C1 segment of cervical spinal cord (tissue), 14 donors: ENCODE measurements at regions not wholly inside any gene's neighbourhood (a gene's known extent, or its start where the extent isn't known, plus 50 kb on each side); places are given as distances from the start of the nearest gene placed in this dataset.

Source experiments
- DNase-seq, 14 donors: peaks; one replicate each; lab custom pipeline; 2025; lab: John Stamatoyannopoulos, UW

GRCh38 chrX:68927178-68927577 is 98.4 kb downstream of the EFNB1 start:
- DNase-seq = no peak

GRCh38 chrX:68923147-68923546 is 94.3 kb downstream of the EFNB1 start:
- DNase-seq = no peak

GRCh38 chrX:68922013-68922412 is 93.2 kb downstream of the EFNB1 start:
- no peak for DNase-seq

GRCh38 chrX:68920561-68920960 is 91.7 kb downstream of the EFNB1 start:
- DNase-seq = no peak

GRCh38 chrX:68919707-68920106 is 90.9 kb downstream of the EFNB1 start:
- DNase-seq = no peak

GRCh38 chrX:68918202-68918601 is 89.4 kb downstream of the EFNB1 start:
- DNase-seq = no peak

GRCh38 chrX:68917799-68918198 is 89.0 kb downstream of the EFNB1 start:
- no peak for DNase-seq

GRCh38 chrX:68916891-68917290 is 88.1 kb downstream of the EFNB1 start:
- no peak for DNase-seq

- DNase-seq = no peak
These were observed 87.0 kb downstream of the EFNB1 start for GRCh38 chrX:68915778-68916177.

GRCh38 chrX:68914479-68914946 is 85.7 kb downstream of the EFNB1 start:
- DNase-seq = no peak

GRCh38 chrX:68913249-68913547 is 84.4 kb downstream of the EFNB1 start:
- DNase-seq = no peak

GRCh38 chrX:68912113-68912512 is 83.3 kb downstream of the EFNB1 start:
- peak in 1 of 14 donors; percentile 6 for DNase-seq

- no peak for DNase-seq
These were observed 82.1 kb downstream of the EFNB1 start for GRCh38 chrX:68910731-68911428.

GRCh38 chrX:68909945-68910344 is 81.1 kb downstream of the EFNB1 start:
- DNase-seq = no peak

- no peak for DNase-seq
These were observed 79.2 kb downstream of the EFNB1 start for GRCh38 chrX:68908071-68908470.

- DNase-seq = no peak
These were observed 74.1 kb downstream of the EFNB1 start for GRCh38 chrX:68902706-68903504.

- DNase-seq = no peak
These were observed 72.7 kb downstream of the EFNB1 start for GRCh38 chrX:68901519-68901918.

GRCh38 chrX:68898598-68898997 is 69.8 kb downstream of the EFNB1 start:
- DNase-seq = no peak

GRCh38 chrX:68897118-68897945 is 68.5 kb downstream of the EFNB1 start:
- no peak for DNase-seq

GRCh38 chrX:68896581-68896980 is 67.8 kb downstream of the EFNB1 start:
- DNase-seq = no peak

- DNase-seq = no peak
These were observed 67.0 kb downstream of the EFNB1 start for GRCh38 chrX:68895778-68896177.

- peak in 4 of 14 donors; percentile 3 to 51 (median 37) for DNase-seq
These were observed 66.5 kb downstream of the EFNB1 start for GRCh38 chrX:68895341-68895755.
